HG02943 (cell line): ENCODE measurements at regions not wholly inside any gene's neighbourhood (a gene's known extent, or its start where the extent isn't known, plus 50 kb on each side); places are given as distances from the start of the nearest gene placed in this dataset.

Experiments
- ATAC-seq: cut with Tn5 transposase; IDR thresholded peaks from one replicate; pipeline ENCODE4 v1.9.1; 2021; ENCODE audit warnings: mild to moderate bottlenecking, low read depth, moderate library complexity; ENCODE audit not compliant: unreplicated experiment

- no peak for ATAC-seq
Observed at GRCh38 chr20:40463171-40463570, 225.9 kb downstream of the MAFB start.

- ATAC-seq: no peak
Observed at GRCh38 chr20:40462566-40462965, 226.5 kb downstream of the MAFB start.

- ATAC-seq: no peak
Observed at GRCh38 chr20:40459299-40459698, 229.7 kb downstream of the MAFB start.

GRCh38 chr20:40457404-40457803 lies 231.6 kb downstream of the MAFB start:
- ATAC-seq: no peak

GRCh38 chr20:40452758-40453157 lies 236.3 kb downstream of the MAFB start:
- ATAC-seq: no peak

GRCh38 chr20:40451552-40451951 lies 237.5 kb downstream of the MAFB start:
- no peak for ATAC-seq

- ATAC-seq: no peak
Observed at GRCh38 chr20:40449974-40450616, 238.9 kb downstream of the MAFB start.

GRCh38 chr20:40449144-40449690 lies 239.8 kb downstream of the MAFB start:
- ATAC-seq: no peak

GRCh38 chr20:40446888-40447287 lies 242.1 kb downstream of the MAFB start:
- ATAC-seq: no peak

- ATAC-seq: no peak
Observed at GRCh38 chr20:40444516-40444915, 244.5 kb downstream of the MAFB start.

GRCh38 chr20:40443753-40444152 lies 245.3 kb downstream of the MAFB start:
- ATAC-seq: no peak

GRCh38 chr20:40442181-40442963 lies 246.7 kb downstream of the MAFB start:
- no peak for ATAC-seq

- ATAC-seq: no peak
Observed at GRCh38 chr20:40441771-40442170, 247.3 kb downstream of the MAFB start.

GRCh38 chr20:40438161-40438830 lies 250.7 kb downstream of the MAFB start:
- ATAC-seq: no peak

GRCh38 chr20:40436011-40436410 lies 253.0 kb downstream of the MAFB start:
- ATAC-seq: no peak

GRCh38 chr20:40435146-40435895 lies 253.7 kb downstream of the MAFB start:
- no peak for ATAC-seq

GRCh38 chr20:40434122-40434521 lies 254.9 kb downstream of the MAFB start:
- ATAC-seq: no peak

- no peak for ATAC-seq
Observed at GRCh38 chr20:40433341-40433861, 255.6 kb downstream of the MAFB start.

- ATAC-seq: no peak
Observed at GRCh38 chr20:40431611-40432010, 257.4 kb downstream of the MAFB start.

- no peak for ATAC-seq
Observed at GRCh38 chr20:40431112-40431511, 257.9 kb downstream of the MAFB start.
